SK-N-SH (cell line): ENCODE measurements at regions not wholly inside any gene's neighbourhood (a gene's known extent, or its start where the extent isn't known, plus 50 kb on each side); places are given as distances from the start of the nearest gene placed in this dataset.

Experiments used
- CTCF ChIP-seq: fragments of 200-600 bp; sonication (generic); IDR thresholded peaks from 2 replicates; pipeline ENCODE4 v1.6.1; 2017; ENCODE audit warnings: antibody characterized with exemption, mild to moderate bottlenecking, moderate library complexity
- FOSL2 ChIP-seq: IDR thresholded peaks from 2 replicates; pipeline ENCODE4 v1.4.0; 2012; ENCODE audit warnings: low read depth, mild to moderate bottlenecking, moderate library complexity, borderline replicate concordance
- FOXM1 ChIP-seq: IDR thresholded peaks from 2 replicates; pipeline ENCODE4 v1.4.0; 2012; ENCODE audit warnings: low read depth, mild to moderate bottlenecking
- RAD21 ChIP-seq: IDR thresholded peaks from 2 replicates; pipeline ENCODE4 v1.6.1; 2012; ENCODE audit warnings: mild to moderate bottlenecking, low read length
- RCOR1 ChIP-seq: fragments of 150-350 bp; IDR thresholded peaks from 2 replicates; pipeline ENCODE4 v1.6.1; 2017; ENCODE audit warnings: antibody characterized with exemption, low read length

GRCh38 chr5:12272389-12272788, 368.1 kb upstream of the CTNND2 start:
- no peak for TF ChIP-seq CTCF
- no peak for TF ChIP-seq RCOR1
- no peak for TF ChIP-seq FOXM1
- no peak for TF ChIP-seq FOSL2
- no peak for TF ChIP-seq RAD21
